Hematopoietic multipotent progenitor cell treated with erythropoietin and hydrocortisone succinate and interleukin-3 and kit ligand, for 6 days (in vitro differentiated cells): ENCODE measurements at regions not wholly inside any gene's neighbourhood (a gene's known extent, or its start where the extent isn't known, plus 50 kb on each side); places are given as distances from the start of the nearest gene placed in this dataset.
"Not testable (repeated sequence)": the region's sequence is repeated elsewhere in the genome, so short reads cannot be mapped to it uniquely, and the experiment has no call there.

Experiments used
- DNase-seq: peaks from one replicate; pipeline ENCODE4 v3.0.0-alpha.2; 2015

GRCh38 chr1:88519156-88519555 is 164.9 kb upstream of the PKN2 start:
- no peak for DNase-seq

- no peak for DNase-seq
Observed at GRCh38 chr1:88523854-88524528, 160.1 kb upstream of the PKN2 start.

- no peak for DNase-seq
Observed at GRCh38 chr1:88526456-88526855, 157.6 kb upstream of the PKN2 start.

DNA sequence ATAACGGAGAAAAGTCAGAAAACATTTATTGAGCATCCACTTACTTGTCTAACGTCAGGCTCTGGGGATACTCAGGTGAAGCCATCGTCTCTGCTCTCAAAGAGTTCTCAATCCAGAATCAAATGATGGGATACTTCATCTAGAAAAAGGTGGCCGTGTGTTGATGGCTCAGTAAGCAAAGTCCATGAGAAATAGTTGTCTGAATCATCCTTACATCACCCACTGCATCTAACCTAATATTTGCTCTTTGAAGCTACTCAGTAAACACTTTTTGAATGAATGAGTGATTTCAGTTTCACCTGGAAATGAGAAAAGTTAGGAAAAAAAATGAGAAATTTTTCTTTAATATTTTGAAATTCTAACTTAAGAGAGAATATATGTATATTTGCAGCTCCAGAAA is 155.3 kb upstream of the PKN2 start:
- no peak for DNase-seq

DNA sequence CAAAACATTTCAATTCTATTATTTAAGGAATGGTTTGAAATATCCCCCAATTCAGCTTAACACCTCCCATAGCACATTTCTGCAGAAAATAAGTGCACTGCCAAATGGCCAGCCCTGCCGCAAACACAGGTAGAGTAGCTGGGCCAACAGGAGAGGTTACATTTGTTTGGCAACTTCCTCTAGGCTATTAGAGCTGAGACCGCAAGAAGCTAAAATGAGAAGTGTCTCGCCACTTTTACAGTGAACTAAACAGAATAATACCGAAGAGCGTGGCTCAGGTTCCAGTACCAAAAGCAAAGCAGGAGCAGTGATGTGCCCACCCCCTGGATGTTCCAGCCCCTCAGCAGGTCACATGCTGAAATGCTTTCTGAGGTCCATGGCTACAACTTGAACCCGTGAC is 154.5 kb upstream of the PKN2 start:
- DNase-seq = no peak

DNA sequence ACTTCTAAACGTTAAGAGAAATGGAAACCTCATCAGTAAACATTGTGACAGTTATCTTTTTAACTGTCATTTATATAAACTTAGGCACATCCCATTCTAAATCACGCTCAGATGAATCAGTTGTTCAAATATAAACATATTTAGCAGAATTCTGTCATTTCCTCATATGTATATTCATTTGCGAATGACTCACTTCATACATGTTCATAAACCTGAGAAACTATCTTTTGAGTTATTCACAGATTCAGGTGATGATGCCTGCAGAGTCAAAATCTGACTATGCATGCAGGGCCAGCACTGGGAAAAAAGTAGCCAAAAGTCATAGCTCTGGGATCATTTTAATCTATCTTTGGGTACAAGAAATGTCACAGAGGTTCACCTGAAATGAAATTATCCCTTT is 153.8 kb upstream of the PKN2 start:
- DNase-seq = no peak

GRCh38 chr1:88537787-88538186 is 146.3 kb upstream of the PKN2 start:
- no peak for DNase-seq

DNA sequence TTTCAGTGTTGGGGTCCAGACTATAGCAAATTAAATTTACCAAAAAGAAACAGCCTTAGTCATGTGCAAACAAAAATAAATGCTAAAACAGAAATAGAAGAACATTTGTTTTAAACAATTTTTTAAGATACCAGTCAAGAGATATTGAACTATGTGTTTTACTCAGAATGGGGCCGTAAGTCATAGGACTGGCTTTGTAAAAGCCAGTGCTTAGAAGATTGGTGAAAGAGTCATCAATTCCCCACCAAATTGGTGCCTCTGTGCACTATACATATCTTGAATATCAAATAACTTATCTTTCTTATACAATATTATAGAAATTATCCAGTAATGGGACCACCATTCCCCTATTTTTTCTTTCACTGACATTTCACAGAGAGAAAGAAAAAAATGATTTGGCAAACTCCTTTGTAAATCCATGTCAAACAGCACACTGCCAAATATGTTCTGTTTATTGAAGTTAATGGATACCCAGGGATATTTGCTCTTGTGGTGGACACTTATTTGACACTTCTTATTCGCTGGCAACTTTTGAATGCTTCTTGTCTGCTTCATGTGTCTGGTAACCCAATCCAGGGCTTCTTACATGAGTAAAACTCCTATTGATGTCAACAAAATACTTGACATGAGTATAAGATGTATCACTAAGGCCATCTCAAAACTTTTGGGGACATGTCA is 145.7 kb upstream of the PKN2 start:
- no peak for DNase-seq

DNA sequence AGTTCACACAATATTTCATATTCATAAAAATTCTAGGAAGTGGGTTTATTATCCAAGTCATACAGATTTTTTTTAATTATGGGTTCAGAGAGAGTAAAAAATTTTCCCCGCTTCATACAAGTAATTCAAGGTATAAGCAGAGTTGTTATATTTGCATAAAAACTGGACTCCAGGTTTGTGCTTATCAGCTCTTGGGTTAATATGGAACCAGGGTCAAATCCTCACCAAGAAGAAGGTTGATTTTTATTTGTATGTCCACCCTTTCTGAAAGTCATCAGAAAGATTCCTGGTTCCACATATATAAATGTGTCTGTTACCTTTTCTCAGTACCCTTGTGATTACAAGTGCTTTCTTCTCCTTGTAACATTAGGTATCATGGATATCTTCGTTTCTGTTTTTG is 143.8 kb upstream of the PKN2 start:
- DNase-seq = no peak

GRCh38 chr1:88541596-88541995 is 142.5 kb upstream of the PKN2 start:
- DNase-seq = no peak

GRCh38 chr1:88544195-88544594 is 139.9 kb upstream of the PKN2 start:
- no peak for DNase-seq

DNA sequence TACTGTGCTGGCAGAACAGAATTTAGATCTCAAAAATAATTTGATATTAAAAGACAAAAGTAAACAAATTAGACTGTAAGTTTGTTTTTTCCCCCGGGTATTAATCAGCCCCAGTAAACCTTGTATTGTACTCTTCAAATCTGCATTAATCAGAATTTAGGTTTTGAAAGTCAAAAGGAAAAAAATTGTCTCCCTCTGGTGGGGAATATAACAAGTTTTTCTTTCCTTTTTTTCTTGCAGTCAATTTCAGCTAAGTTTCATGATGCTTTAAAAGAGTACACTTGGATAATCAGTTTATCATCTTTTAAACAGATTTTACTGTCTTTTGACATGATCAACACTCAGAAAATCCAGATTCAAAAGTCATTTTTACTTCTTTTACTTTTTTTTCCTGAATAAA is 134.5 kb upstream of the PKN2 start:
- DNase-seq = peak; percentile 5

GRCh38 chr1:88552226-88552625 is 131.8 kb upstream of the PKN2 start:
- peak; percentile 3 for DNase-seq

DNA sequence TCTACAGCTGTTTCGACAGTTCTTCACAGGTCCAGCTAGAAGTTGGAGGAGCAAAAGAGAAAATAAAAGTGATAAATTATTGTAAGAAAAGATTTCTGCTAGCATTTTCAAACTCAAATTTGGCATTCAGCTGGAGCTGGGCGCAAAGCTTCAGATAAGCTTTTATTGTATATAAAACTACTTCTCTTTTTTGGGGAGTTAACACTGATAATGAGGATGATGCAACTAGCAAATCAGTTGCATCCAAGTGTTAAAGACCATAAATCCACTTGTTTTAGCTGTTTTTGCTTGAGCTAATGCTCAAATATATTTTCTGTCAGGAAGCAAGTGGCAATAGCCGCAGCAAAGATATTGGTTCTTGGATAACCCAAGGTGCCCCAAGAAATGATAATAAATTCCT is 127.1 kb upstream of the PKN2 start:
- peak; percentile 32 for DNase-seq

- no peak for DNase-seq
Observed at GRCh38 chr1:88560621-88561020, 123.5 kb upstream of the PKN2 start.

DNA sequence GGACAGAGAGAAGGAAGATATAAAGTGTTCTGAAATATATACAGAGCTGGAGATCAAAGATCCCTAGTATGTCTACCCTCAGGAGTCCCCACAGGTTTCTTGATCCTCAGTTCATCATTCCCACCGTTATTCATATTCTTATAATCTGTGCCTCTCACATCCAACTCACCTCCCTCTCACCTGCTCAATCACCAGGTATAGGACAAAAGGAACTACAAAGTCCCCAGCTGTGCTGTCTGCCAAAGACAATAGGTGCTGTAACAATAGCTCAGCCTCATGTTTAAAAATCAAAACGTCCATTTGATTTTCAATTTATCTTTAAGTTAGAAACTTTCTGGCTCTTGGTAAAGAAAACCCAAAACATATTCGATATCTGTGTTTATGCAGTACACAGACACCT is 121.1 kb upstream of the PKN2 start:
- DNase-seq = no peak

DNA sequence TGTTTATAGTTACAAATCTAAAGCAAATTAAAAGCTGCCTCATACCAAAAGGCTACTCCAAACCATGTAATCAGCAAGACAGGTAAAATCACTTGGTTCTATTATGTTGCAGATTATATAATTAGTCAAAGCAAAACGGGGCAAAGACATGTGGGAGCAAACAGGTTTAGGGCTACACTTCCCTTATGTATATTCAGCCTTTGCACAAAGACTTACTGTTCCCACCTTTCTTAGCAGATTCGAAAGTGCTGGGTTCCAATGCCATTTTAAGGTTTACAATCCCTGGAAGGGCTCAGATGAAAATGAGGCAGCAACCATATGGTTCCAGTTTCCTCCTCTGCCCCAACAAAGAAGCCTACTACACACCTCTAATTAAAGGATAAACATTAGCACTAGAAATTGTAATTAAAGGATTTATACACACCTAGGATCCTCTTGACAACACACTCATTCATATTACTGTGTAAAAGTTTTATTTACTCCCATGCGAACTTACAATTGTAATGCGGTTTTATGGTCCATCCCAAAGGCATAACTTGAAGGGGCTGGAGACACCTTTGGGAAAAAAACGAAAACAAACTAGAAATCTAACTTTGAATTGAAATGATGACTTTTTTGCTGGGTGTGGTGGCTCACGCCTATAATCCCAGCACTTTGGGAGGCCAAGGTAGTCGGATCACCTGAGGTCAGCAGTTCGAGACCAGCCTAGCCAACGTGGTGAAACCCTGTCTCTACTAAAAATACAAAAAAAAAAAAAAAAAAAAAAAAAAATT is 117.3 kb upstream of the PKN2 start:
- DNase-seq = no peak

- no peak for DNase-seq
Observed at GRCh38 chr1:88571506-88571905, 112.6 kb upstream of the PKN2 start.

DNA sequence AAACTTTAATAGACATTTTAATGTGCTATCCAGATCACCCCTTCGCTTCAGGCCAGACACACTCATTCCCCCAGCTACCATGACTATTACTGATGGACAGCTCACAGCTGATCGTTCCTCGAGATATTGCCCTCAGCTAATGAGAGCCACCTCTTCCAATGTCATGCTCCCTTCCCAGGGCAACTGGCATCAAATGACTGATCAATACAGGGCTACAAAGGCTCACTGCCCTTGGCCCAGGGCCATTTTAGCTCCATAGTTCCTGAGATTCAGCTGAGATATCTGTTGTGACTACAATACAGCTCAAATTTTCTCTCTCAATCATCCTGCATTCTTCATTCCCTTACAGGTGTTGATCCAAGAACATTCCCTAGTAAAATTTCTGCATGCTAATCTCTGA is 104.5 kb upstream of the PKN2 start:
- DNase-seq = no peak

GRCh38 chr1:88581703-88582102 is 102.4 kb upstream of the PKN2 start:
- no peak for DNase-seq

DNA sequence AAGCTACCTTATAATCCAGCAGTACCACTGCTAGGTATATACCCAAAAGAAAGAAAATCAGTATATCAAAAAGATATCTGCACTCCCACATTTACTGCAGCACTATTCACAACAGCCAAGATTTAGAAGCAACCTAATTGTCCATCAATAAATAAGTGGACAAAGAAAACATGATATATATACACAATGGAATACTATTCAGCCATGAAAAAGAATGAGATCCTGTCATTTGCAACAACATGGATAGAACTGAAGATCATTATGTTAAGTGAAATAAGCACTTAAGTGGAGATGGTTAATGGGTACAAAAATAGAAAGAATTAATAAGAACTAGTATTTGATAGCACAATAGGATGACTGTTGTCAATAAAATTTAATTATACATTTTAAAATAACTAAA is 90.7 kb upstream of the PKN2 start:
- no peak for DNase-seq

- peak; percentile 52 for DNase-seq
Observed at GRCh38 chr1:88595355-88596002, 88.6 kb upstream of the PKN2 start.

GRCh38 chr1:88597973-88598372 is 86.1 kb upstream of the PKN2 start:
- not testable (repeated sequence) for DNase-seq
